IMR-90 (cell line): ENCODE measurements at regions not wholly inside any gene's neighbourhood (a gene's known extent, or its start where the extent isn't known, plus 50 kb on each side); places are given as distances from the start of the nearest gene placed in this dataset.

Experiments used
- ATAC-seq: fragments of 200-7000 bp; cut with Tn5 transposase; 2 replicates; pipeline ENCODE4 v1.9.1; 2020; ENCODE audit warnings: low read depth, mild to moderate bottlenecking, moderate library complexity
- BruUV-seq: library from RNA; stranded (reverse); fragments of 400-500 nt; replicated peaks from 2 replicates; lab custom pipeline; 2021; lab: Mats Ljungman, UMichigan
- CTCF ChIA-PET: fragments of 300-600 bp; formaldehyde crosslinking; extraction: SDS; loops from one replicate; lab custom pipeline; 2021; ENCODE audit warnings: antibody characterized with exemption; lab: Yijun Ruan, JAX
- POLR2A ChIA-PET: fragments of 300-600 bp; sonication (Branson Sonifier 250); formaldehyde crosslinking; loops from one replicate; lab custom pipeline; 2022; ENCODE audit warnings: antibody characterized with exemption; ENCODE audit not compliant: unreplicated experiment; lab: Charles Lee
- DNase-seq: peaks from one replicate; pipeline ENCODE4 v3.0.0; 2013
- H2AFZ ChIP-seq: replicated peaks from 2 replicates; pipeline ENCODE3; 2013; ENCODE audit warnings: low read length, mild to moderate bottlenecking; ENCODE audit not compliant: poor library complexity
- H2AK5ac ChIP-seq: 2 replicates; pipeline ENCODE4 v1.6.1; 2013; ENCODE audit warnings: low read depth, low read length, inconsistent platforms
- H2AK9ac ChIP-seq: replicated peaks from 2 replicates; pipeline ENCODE3; 2013; ENCODE audit warnings: mild to moderate bottlenecking, low read depth, low read length, moderate library complexity; ENCODE audit not compliant: poor library complexity
- H2BK120ac ChIP-seq: 2 replicates; pipeline ENCODE4 v1.6.1; 2013; ENCODE audit warnings: low read depth, low read length, inconsistent platforms
- H2BK15ac ChIP-seq: 3 replicates; pipeline ENCODE4 v1.6.1; 2013; ENCODE audit warnings: low read depth, low read length, inconsistent platforms
- H2BK20ac ChIP-seq: 2 replicates; pipeline ENCODE4 v1.6.1; 2013; ENCODE audit warnings: low read depth, mild to moderate bottlenecking, inconsistent platforms, low read length, moderate library complexity
- H2BK5ac ChIP-seq: 2 replicates; pipeline ENCODE4 v1.6.1; 2013; ENCODE audit warnings: mild to moderate bottlenecking, low read depth, low read length, inconsistent platforms; ENCODE audit not compliant: poor library complexity, severe bottlenecking
- H3K14ac ChIP-seq: replicated peaks from 2 replicates; pipeline ENCODE4 v1.6.1; 2013; ENCODE audit warnings: low read depth, low read length, inconsistent platforms
- H3K18ac ChIP-seq: 2 replicates; pipeline ENCODE4 v1.6.1; 2013; ENCODE audit warnings: low read depth, low read length, control low read depth
- H3K23ac ChIP-seq: 2 replicates; pipeline ENCODE4 v1.6.1; 2013; ENCODE audit warnings: low read depth, low read length, inconsistent platforms
- H3K27ac ChIP-seq: 2 replicates; pipeline ENCODE4 v1.5.1; 2013; ENCODE audit warnings: mild to moderate bottlenecking, control low read depth, low read length; ENCODE audit not compliant: insufficient read depth
- H3K27me3 ChIP-seq: 2 replicates; pipeline ENCODE4 v1.6.1; 2013; ENCODE audit warnings: low read length; ENCODE audit not compliant: control insufficient read depth, insufficient read depth
- H3K36me3 ChIP-seq: 2 replicates; pipeline ENCODE4 v1.6.1; 2013; ENCODE audit warnings: low read length, mixed read lengths; ENCODE audit not compliant: control insufficient read depth, insufficient read depth
- H3K4ac ChIP-seq: 2 replicates; pipeline ENCODE4 v1.6.1; 2013; ENCODE audit warnings: low read depth, low read length, inconsistent platforms
- H3K4me1 ChIP-seq: 2 replicates; pipeline ENCODE4 v1.6.1; 2013; ENCODE audit warnings: low read length, mixed read lengths; ENCODE audit not compliant: control insufficient read depth, insufficient read depth
- H3K4me2 ChIP-seq: 2 replicates; pipeline ENCODE4 v1.6.1; 2013; ENCODE audit warnings: low read depth, mild to moderate bottlenecking, control low read depth, low read length, moderate library complexity
- H3K4me3 ChIP-seq: 2 replicates; pipeline ENCODE4 v1.5.1; 2013; ENCODE audit warnings: low read depth, mild to moderate bottlenecking, control low read depth, low read length, moderate library complexity; ENCODE audit not compliant: insufficient read depth
- H3K56ac ChIP-seq: 2 replicates; pipeline ENCODE4 v1.6.1; 2013; ENCODE audit warnings: low read length, inconsistent platforms; ENCODE audit not compliant: insufficient read depth; ENCODE audit errors: extremely low read depth
- H3K79me1 ChIP-seq, 2 experiments: 2 replicates each; pipeline ENCODE4 v1.6.1; 2013; ENCODE audit warnings: low read length in 2 of 2, inconsistent platforms in 1 of 2, low read depth in 1 of 2
- H3K9ac ChIP-seq: 2 replicates; pipeline ENCODE4 v1.6.1; 2013; ENCODE audit warnings: low read depth, low read length, control low read depth
- H3K9me1 ChIP-seq: 2 replicates; pipeline ENCODE4 v1.6.1; 2013; ENCODE audit warnings: low read length, inconsistent platforms; ENCODE audit not compliant: insufficient read depth
- H3K9me3 ChIP-seq: 2 replicates; pipeline ENCODE4 v1.6.1; 2013; ENCODE audit warnings: low read length; ENCODE audit not compliant: control insufficient read depth, insufficient read depth
- H4K20me1 ChIP-seq: 2 replicates; pipeline ENCODE4 v1.6.1; 2013; ENCODE audit warnings: low read length, inconsistent platforms; ENCODE audit not compliant: insufficient read depth
- H4K5ac ChIP-seq: 2 replicates; pipeline ENCODE4 v1.6.1; 2013; ENCODE audit warnings: mild to moderate bottlenecking, low read depth, low read length, control low read depth
- H4K8ac ChIP-seq, 2 experiments: 2 replicates each; pipeline ENCODE4 v1.6.1; 2013; ENCODE audit warnings: low read depth in 2 of 2, low read length in 2 of 2, control low read depth in 1 of 2, inconsistent platforms in 1 of 2
- H4K91ac ChIP-seq: 2 replicates; pipeline ENCODE4 v1.6.1; 2013; ENCODE audit warnings: low read depth, low read length, inconsistent platforms; ENCODE audit not compliant: insufficient read depth
- BHLHE40 ChIP-seq: fragments of 150-350 bp; IDR thresholded peaks from 2 replicates; pipeline ENCODE4 v1.6.1; 2016; ENCODE audit warnings: mild to moderate bottlenecking, low read depth, low read length
- CEBPB ChIP-seq: IDR thresholded peaks from 2 replicates; pipeline ENCODE4 v1.6.1; 2012; ENCODE audit warnings: low read depth, low read length, improper control_type of control experiment
- CHD1 ChIP-seq: IDR thresholded peaks from 2 replicates; pipeline ENCODE4 v1.6.1; 2012; ENCODE audit warnings: low read depth, low read length, improper control_type of control experiment
- FOS ChIP-seq: fragments of 150-350 bp; IDR thresholded peaks from 2 replicates; pipeline ENCODE4 v1.6.1; 2016; ENCODE audit warnings: low read depth, low read length
- MAFK ChIP-seq: IDR thresholded peaks from 2 replicates; pipeline ENCODE4 v1.6.1; 2012; ENCODE audit warnings: low read depth, low read length, improper control_type of control experiment
- MAZ ChIP-seq: IDR thresholded peaks from 2 replicates; pipeline ENCODE4 v1.6.1; 2012; ENCODE audit warnings: low read depth, mild to moderate bottlenecking, low read length, improper control_type of control experiment, moderate library complexity, borderline replicate concordance
- MXI1 ChIP-seq: IDR thresholded peaks from 2 replicates; pipeline ENCODE4 v1.6.1; 2012; ENCODE audit warnings: low read depth, mild to moderate bottlenecking, low read length, moderate library complexity, borderline replicate concordance
- NFE2L2 ChIP-seq: fragments of 150-350 bp; IDR thresholded peaks from 2 replicates; pipeline ENCODE4 v1.6.1; 2016; ENCODE audit warnings: low read depth, mild to moderate bottlenecking, low read length
- POLR2A ChIP-seq: IDR thresholded peaks from 2 replicates; pipeline ENCODE4 v1.6.1; 2012; ENCODE audit warnings: mild to moderate bottlenecking, low read depth, low read length
- RAD21 ChIP-seq: IDR thresholded peaks from 2 replicates; pipeline ENCODE4 v1.6.1; 2012; ENCODE audit warnings: low read length, improper control_type of control experiment
- RCOR1 ChIP-seq: IDR thresholded peaks from 2 replicates; pipeline ENCODE4 v1.6.1; 2012; ENCODE audit warnings: mild to moderate bottlenecking, low read length, improper control_type of control experiment; ENCODE audit not compliant: insufficient replicate concordance
- RFX5 ChIP-seq: IDR thresholded peaks from 2 replicates; pipeline ENCODE4 v1.8.0; 2012; ENCODE audit warnings: low read depth, mild to moderate bottlenecking, low read length, moderate library complexity
- SMC3 ChIP-seq: fragments of 150-350 bp; IDR thresholded peaks from 2 replicates; pipeline ENCODE4 v1.6.1; 2016; ENCODE audit warnings: low read depth, mild to moderate bottlenecking, antibody characterized with exemption, low read length, moderate library complexity
- WGBS, 2 experiments: methylation state at CpG; one replicate each; pipeline versions ENCODE4 v1.1.5 to v1.1.7; 2013; ENCODE audit warnings: missing lambda C conversion rate in 2 of 2; ENCODE audit not compliant: insufficient read length in 1 of 2; ENCODE audit errors: extremely low coverage in 2 of 2; 5-methylcytosine and 5-hydroxymethylcytosine counted together
- dilution Hi-C: fragments of 300-500 bp; cut with HindIII; formaldehyde crosslinking; loops from one replicate; pipeline ENCODE4 v1.14.3; 2018; ENCODE audit warnings: low sequenced_read_pairs; ENCODE audit not compliant: unreplicated experiment
- in situ Hi-C: fragments of 300-500 bp; cut with MboI; formaldehyde crosslinking; loops from 3 replicates; pipeline ENCODE4 v1.14.3; 2019; ENCODE audit warnings: low sequenced_read_pairs, inconsistent platforms, mixed read lengths
- intact Hi-C: fragments of 100-400 bp; cut with micrococcal nuclease; formaldehyde crosslinking; loops from 2 replicates; pipeline ENCODE4 v1.10.0; 2022
- TF ChIP-seq, protein P1 (sequence below): fragments of 150-350 bp; IDR thresholded peaks from 2 replicates; pipeline ENCODE4 v1.6.1; 2017; ENCODE audit warnings: mild to moderate bottlenecking, antibody characterized with exemption, low read length, low read depth
- TF ChIP-seq, protein P2 (sequence below): conservative IDR thresholded peaks from 2 replicates; pipeline ENCODE4 v1.5.1; 2012; ENCODE audit warnings: mild to moderate bottlenecking, low read depth, low read length, improper control_type of control experiment
- TF ChIP-seq, protein P3 (sequence below): fragments of 150-350 bp; IDR thresholded peaks from 2 replicates; pipeline ENCODE4 v1.6.1; 2016; ENCODE audit warnings: low read depth, mild to moderate bottlenecking, low read length, moderate library complexity, borderline replicate concordance

DNA sequence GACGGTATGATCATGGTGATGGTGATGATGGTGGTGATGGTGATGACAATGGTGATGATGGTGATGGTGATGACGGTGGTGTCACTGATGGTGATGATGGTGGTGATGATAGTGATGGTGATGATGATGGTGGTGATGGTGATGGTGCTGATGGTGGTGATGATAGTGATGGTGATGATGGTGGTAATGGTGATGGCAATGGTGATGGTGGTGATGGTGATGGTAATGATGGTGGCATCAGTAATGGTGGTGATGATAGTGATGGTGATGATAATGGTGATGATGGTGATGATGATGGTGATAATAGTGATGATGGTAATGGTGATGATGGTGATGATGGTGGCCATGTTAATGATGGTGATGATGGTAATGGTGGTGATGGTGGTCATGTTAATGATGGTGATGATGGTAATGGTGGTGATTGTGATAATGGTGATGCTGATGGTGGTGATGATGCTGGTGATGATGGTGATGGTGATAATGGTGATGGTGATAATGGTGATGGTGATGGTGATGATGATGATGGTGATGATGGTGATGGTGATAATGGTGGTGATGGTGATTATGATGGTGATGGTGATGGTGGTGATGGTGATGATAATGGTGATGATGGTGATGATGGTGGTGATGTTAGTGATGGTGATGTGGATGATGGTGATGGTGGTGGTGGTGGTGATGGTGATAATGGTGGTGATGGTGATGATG is 107.2 kb downstream of the C16orf95 start:
- H3K9me3 ChIP-seq: no peaks in the 10 kb centered on the region; the same call in 1 of the 2 replicates
- no peaks in the 10 kb centered on the region for H4K20me1 ChIP-seq
- H4K91ac ChIP-seq: no peak overlapping the region
- H2AK5ac ChIP-seq: peak overlapping the region; percentile 84
- in situ Hi-C loops: no loop called here
- H2AFZ ChIP-seq: no peak overlapping the region
- DNase-seq (no peak), ATAC-seq (no peak)
- H4K5ac ChIP-seq: no peak overlapping the region
- no peak overlapping the region for H2BK20ac ChIP-seq
- H3K27me3 ChIP-seq: peaks cover 5% of the 10 kb centered on the region; the same call in 1 of the 2 replicates
- no peak overlapping the region for H3K14ac ChIP-seq
- ChIA-PET POLR2A (no interaction called here), CTCF (no interaction called here)
- dilution Hi-C loops: no loop called here
- TF ChIP-seq, protein P1, sequence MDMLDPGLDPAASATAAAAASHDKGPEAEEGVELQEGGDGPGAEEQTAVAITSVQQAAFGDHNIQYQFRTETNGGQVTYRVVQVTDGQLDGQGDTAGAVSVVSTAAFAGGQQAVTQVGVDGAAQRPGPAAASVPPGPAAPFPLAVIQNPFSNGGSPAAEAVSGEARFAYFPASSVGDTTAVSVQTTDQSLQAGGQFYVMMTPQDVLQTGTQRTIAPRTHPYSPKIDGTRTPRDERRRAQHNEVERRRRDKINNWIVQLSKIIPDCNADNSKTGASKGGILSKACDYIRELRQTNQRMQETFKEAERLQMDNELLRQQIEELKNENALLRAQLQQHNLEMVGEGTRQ: no peak
- no peak for TF ChIP-seq MXI1
- no peak for TF ChIP-seq BHLHE40
- no peak for TF ChIP-seq FOS
- no peak for TF ChIP-seq NFE2L2
- TF ChIP-seq, protein P2, sequence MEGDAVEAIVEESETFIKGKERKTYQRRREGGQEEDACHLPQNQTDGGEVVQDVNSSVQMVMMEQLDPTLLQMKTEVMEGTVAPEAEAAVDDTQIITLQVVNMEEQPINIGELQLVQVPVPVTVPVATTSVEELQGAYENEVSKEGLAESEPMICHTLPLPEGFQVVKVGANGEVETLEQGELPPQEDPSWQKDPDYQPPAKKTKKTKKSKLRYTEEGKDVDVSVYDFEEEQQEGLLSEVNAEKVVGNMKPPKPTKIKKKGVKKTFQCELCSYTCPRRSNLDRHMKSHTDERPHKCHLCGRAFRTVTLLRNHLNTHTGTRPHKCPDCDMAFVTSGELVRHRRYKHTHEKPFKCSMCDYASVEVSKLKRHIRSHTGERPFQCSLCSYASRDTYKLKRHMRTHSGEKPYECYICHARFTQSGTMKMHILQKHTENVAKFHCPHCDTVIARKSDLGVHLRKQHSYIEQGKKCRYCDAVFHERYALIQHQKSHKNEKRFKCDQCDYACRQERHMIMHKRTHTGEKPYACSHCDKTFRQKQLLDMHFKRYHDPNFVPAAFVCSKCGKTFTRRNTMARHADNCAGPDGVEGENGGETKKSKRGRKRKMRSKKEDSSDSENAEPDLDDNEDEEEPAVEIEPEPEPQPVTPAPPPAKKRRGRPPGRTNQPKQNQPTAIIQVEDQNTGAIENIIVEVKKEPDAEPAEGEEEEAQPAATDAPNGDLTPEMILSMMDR: no peak
- TF ChIP-seq CEBPB: no peak
- no peak for TF ChIP-seq MAFK
- TF ChIP-seq MAZ: no peak
- TF ChIP-seq CHD1: no peak
- TF ChIP-seq POLR2A: no peak
- no peak for TF ChIP-seq RFX5
- TF ChIP-seq, protein P3, sequence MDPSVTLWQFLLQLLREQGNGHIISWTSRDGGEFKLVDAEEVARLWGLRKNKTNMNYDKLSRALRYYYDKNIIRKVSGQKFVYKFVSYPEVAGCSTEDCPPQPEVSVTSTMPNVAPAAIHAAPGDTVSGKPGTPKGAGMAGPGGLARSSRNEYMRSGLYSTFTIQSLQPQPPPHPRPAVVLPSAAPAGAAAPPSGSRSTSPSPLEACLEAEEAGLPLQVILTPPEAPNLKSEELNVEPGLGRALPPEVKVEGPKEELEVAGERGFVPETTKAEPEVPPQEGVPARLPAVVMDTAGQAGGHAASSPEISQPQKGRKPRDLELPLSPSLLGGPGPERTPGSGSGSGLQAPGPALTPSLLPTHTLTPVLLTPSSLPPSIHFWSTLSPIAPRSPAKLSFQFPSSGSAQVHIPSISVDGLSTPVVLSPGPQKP: no peak
- TF ChIP-seq RAD21: no peak
- no peak for TF ChIP-seq SMC3
- no peak for TF ChIP-seq RCOR1
- no peak overlapping the region for H2BK120ac ChIP-seq
- no peak overlapping the region for H3K23ac ChIP-seq
- H3K79me1 ChIP-seq: no peaks in the 10 kb centered on the region
- H3K9ac ChIP-seq: no peak overlapping the region
- no peak overlapping the region for H3K27ac ChIP-seq
- no peaks in the 10 kb centered on the region for H3K36me3 ChIP-seq
- H3K4me3 ChIP-seq: no peak overlapping the region
- no peak overlapping the region for H2AK9ac ChIP-seq
- H3K4me2 ChIP-seq: no peak overlapping the region
- no peak overlapping the region for H3K4ac ChIP-seq
- peak overlapping the region; percentile 49 for H2BK5ac ChIP-seq
- no peak overlapping the region for H3K56ac ChIP-seq
- intact Hi-C loops: no loop called here
- WGBS, 2 experiments: 100% methylated on average over 1 of the region's 2 CpGs; no CpG with 5 or more reads in 1 of the 2 experiments
- H3K18ac ChIP-seq: no peak overlapping the region
- no peak overlapping the region for H4K8ac ChIP-seq
- peaks cover 12% of the 10 kb centered on the region; the same call in 1 of the 2 replicates for H3K9me1 ChIP-seq
- H3K4me1 ChIP-seq: peaks cover 19% of the 10 kb centered on the region
- BruUV-seq: no TSS peak
- no peak overlapping the region for H2BK15ac ChIP-seq
